ENCODE measurements at regions not wholly inside any gene's neighbourhood (a gene's known extent, or its start where the extent isn't known, plus 50 kb on each side); places are given as distances from the start of the nearest gene placed in this dataset.

GRCh38 chr4:151951671-151952050 is 190.9 kb upstream of the GATB start:
- no peak overlapping the region for H3K27ac ChIP-seq (ENCODE audit: low read depth, low read length)
- H3K27me3 ChIP-seq (ENCODE audit: control insufficient read depth, insufficient read depth, low read length): no peaks in the 10 kb centered on the region
- no peak overlapping the region for H3K4me3 ChIP-seq (ENCODE audit: low read length)
- H3K4me1 ChIP-seq (ENCODE audit: control insufficient read depth, insufficient read depth, low read length): no peaks in the 10 kb centered on the region
- no peaks in the 10 kb centered on the region for H3K36me3 ChIP-seq (ENCODE audit: control insufficient read depth, insufficient read depth, low read length)
- H3K9ac ChIP-seq (ENCODE audit: low read length): no peak overlapping the region

GRCh38 chr4:151950993-151951670 is 190.3 kb upstream of the GATB start:
- no peak overlapping the region for H3K27ac ChIP-seq (ENCODE audit: low read depth, low read length)
- H3K4me3 ChIP-seq (ENCODE audit: low read length): no peak overlapping the region
- H3K36me3 ChIP-seq (ENCODE audit: control insufficient read depth, insufficient read depth, low read length): no peaks in the 10 kb centered on the region
- H3K4me1 ChIP-seq (ENCODE audit: control insufficient read depth, insufficient read depth, low read length): no peaks in the 10 kb centered on the region
- H3K27me3 ChIP-seq (ENCODE audit: control insufficient read depth, insufficient read depth, low read length): no peaks in the 10 kb centered on the region
- no peak overlapping the region for H3K9ac ChIP-seq (ENCODE audit: low read length)

GRCh38 chr4:151948351-151949016 is 187.7 kb upstream of the GATB start:
- no peaks in the 10 kb centered on the region for H3K27me3 ChIP-seq (ENCODE audit: control insufficient read depth, insufficient read depth, low read length)

GRCh38 chr4:151946718-151947117 is 185.9 kb upstream of the GATB start:
- Histone ChIP-seq H3K27me3 (ENCODE audit: control insufficient read depth, insufficient read depth, low read length) (no peaks in the 10 kb centered on the region), H3K4me1 (ENCODE audit: control insufficient read depth, insufficient read depth, low read length) (no peaks in the 10 kb centered on the region), H3K27ac (ENCODE audit: low read depth, low read length) (no peak overlapping the region), H3K4me3 (ENCODE audit: low read length) (no peak overlapping the region), H3K9ac (ENCODE audit: low read length) (no peak overlapping the region), H3K36me3 (ENCODE audit: control insufficient read depth, insufficient read depth, low read length) (no peaks in the 10 kb centered on the region)

More at GRCh38 chr4:151948351-151949016, 187.7 kb upstream of the GATB start:
- Histone ChIP-seq H3K36me3 (ENCODE audit: control insufficient read depth, insufficient read depth, low read length) (no peaks in the 10 kb centered on the region), H3K27ac (ENCODE audit: low read depth, low read length) (no peak overlapping the region), H3K9ac (ENCODE audit: low read length) (no peak overlapping the region), H3K4me3 (ENCODE audit: low read length) (no peak overlapping the region), H3K4me1 (ENCODE audit: control insufficient read depth, insufficient read depth, low read length) (no peaks in the 10 kb centered on the region)

GRCh38 chr4:151942971-151943370 is 182.2 kb upstream of the GATB start:
- no peak overlapping the region for H3K27ac ChIP-seq (ENCODE audit: low read depth, low read length)
- H3K27me3 ChIP-seq (ENCODE audit: control insufficient read depth, insufficient read depth, low read length): no peaks in the 10 kb centered on the region
- no peak overlapping the region for H3K9ac ChIP-seq (ENCODE audit: low read length)
- no peaks in the 10 kb centered on the region for H3K4me1 ChIP-seq (ENCODE audit: control insufficient read depth, insufficient read depth, low read length)
- no peaks in the 10 kb centered on the region for H3K36me3 ChIP-seq (ENCODE audit: control insufficient read depth, insufficient read depth, low read length)
- H3K4me3 ChIP-seq (ENCODE audit: low read length): no peak overlapping the region

- H3K9ac ChIP-seq (ENCODE audit: low read length): no peak overlapping the region
- H3K4me1 ChIP-seq (ENCODE audit: control insufficient read depth, insufficient read depth, low read length): no peaks in the 10 kb centered on the region
- H3K4me3 ChIP-seq (ENCODE audit: low read length): no peak overlapping the region
- H3K36me3 ChIP-seq (ENCODE audit: control insufficient read depth, insufficient read depth, low read length): no peaks in the 10 kb centered on the region
- no peak overlapping the region for H3K27ac ChIP-seq (ENCODE audit: low read depth, low read length)
- H3K27me3 ChIP-seq (ENCODE audit: control insufficient read depth, insufficient read depth, low read length): no peaks in the 10 kb centered on the region
Observed at GRCh38 chr4:151940926-151941617, 180.3 kb upstream of the GATB start.

- Histone ChIP-seq H3K4me3 (ENCODE audit: low read length) (no peak overlapping the region), H3K4me1 (ENCODE audit: control insufficient read depth, insufficient read depth, low read length) (no peaks in the 10 kb centered on the region), H3K36me3 (ENCODE audit: control insufficient read depth, insufficient read depth, low read length) (no peaks in the 10 kb centered on the region), H3K27me3 (ENCODE audit: control insufficient read depth, insufficient read depth, low read length) (no peaks in the 10 kb centered on the region), H3K27ac (ENCODE audit: low read depth, low read length) (no peak overlapping the region), H3K9ac (ENCODE audit: low read length) (no peak overlapping the region)
Observed at GRCh38 chr4:151940291-151940690, 179.5 kb upstream of the GATB start.

GRCh38 chr4:151939670-151940069 is 178.9 kb upstream of the GATB start:
- H3K4me1 ChIP-seq (ENCODE audit: control insufficient read depth, insufficient read depth, low read length): no peaks in the 10 kb centered on the region
- no peaks in the 10 kb centered on the region for H3K27me3 ChIP-seq (ENCODE audit: control insufficient read depth, insufficient read depth, low read length)
- H3K36me3 ChIP-seq (ENCODE audit: control insufficient read depth, insufficient read depth, low read length): no peaks in the 10 kb centered on the region
- H3K9ac ChIP-seq (ENCODE audit: low read length): no peak overlapping the region
- H3K4me3 ChIP-seq (ENCODE audit: low read length): no peak overlapping the region
- no peak overlapping the region for H3K27ac ChIP-seq (ENCODE audit: low read depth, low read length)

GRCh38 chr4:151935411-151935810 is 174.6 kb upstream of the GATB start:
- H3K27ac ChIP-seq (ENCODE audit: low read depth, low read length): no peak overlapping the region
- no peaks in the 10 kb centered on the region for H3K36me3 ChIP-seq (ENCODE audit: control insufficient read depth, insufficient read depth, low read length)
- no peak overlapping the region for H3K4me3 ChIP-seq (ENCODE audit: low read length)
- H3K9ac ChIP-seq (ENCODE audit: low read length): no peak overlapping the region
- H3K4me1 ChIP-seq (ENCODE audit: control insufficient read depth, insufficient read depth, low read length): no peaks in the 10 kb centered on the region
- no peaks in the 10 kb centered on the region for H3K27me3 ChIP-seq (ENCODE audit: control insufficient read depth, insufficient read depth, low read length)

GRCh38 chr4:151934766-151935165 is 174.0 kb upstream of the GATB start:
- no peaks in the 10 kb centered on the region for H3K4me1 ChIP-seq (ENCODE audit: control insufficient read depth, insufficient read depth, low read length)
- no peak overlapping the region for H3K9ac ChIP-seq (ENCODE audit: low read length)
- no peaks in the 10 kb centered on the region for H3K27me3 ChIP-seq (ENCODE audit: control insufficient read depth, insufficient read depth, low read length)
- H3K36me3 ChIP-seq (ENCODE audit: control insufficient read depth, insufficient read depth, low read length): no peaks in the 10 kb centered on the region
- H3K4me3 ChIP-seq (ENCODE audit: low read length): no peak overlapping the region
- H3K27ac ChIP-seq (ENCODE audit: low read depth, low read length): no peak overlapping the region

GRCh38 chr4:151933122-151933827 is 172.5 kb upstream of the GATB start:
- H3K4me1 ChIP-seq (ENCODE audit: control insufficient read depth, insufficient read depth, low read length): no peaks in the 10 kb centered on the region
- H3K9ac ChIP-seq (ENCODE audit: low read length): no peak overlapping the region
- no peak overlapping the region for H3K27ac ChIP-seq (ENCODE audit: low read depth, low read length)
- no peak overlapping the region for H3K4me3 ChIP-seq (ENCODE audit: low read length)
- no peaks in the 10 kb centered on the region for H3K27me3 ChIP-seq (ENCODE audit: control insufficient read depth, insufficient read depth, low read length)
- no peaks in the 10 kb centered on the region for H3K36me3 ChIP-seq (ENCODE audit: control insufficient read depth, insufficient read depth, low read length)

- H3K4me3 ChIP-seq (ENCODE audit: low read length): no peak overlapping the region
- H3K27ac ChIP-seq (ENCODE audit: low read depth, low read length): no peak overlapping the region
- H3K36me3 ChIP-seq (ENCODE audit: control insufficient read depth, insufficient read depth, low read length): no peaks in the 10 kb centered on the region
- no peaks in the 10 kb centered on the region for H3K27me3 ChIP-seq (ENCODE audit: control insufficient read depth, insufficient read depth, low read length)
- H3K9ac ChIP-seq (ENCODE audit: low read length): no peak overlapping the region
- H3K4me1 ChIP-seq (ENCODE audit: control insufficient read depth, insufficient read depth, low read length): no peaks in the 10 kb centered on the region
Observed at GRCh38 chr4:151931563-151931962, 170.8 kb upstream of the GATB start.

All from rectal smooth muscle tissue (tissue), 1 donor.